ENCODE measurements at regions not wholly inside any gene's neighbourhood (a gene's known extent, or its start where the extent isn't known, plus 50 kb on each side); places are given as distances from the start of the nearest gene placed in this dataset.
"Not testable (repeated sequence)": the region's sequence is repeated elsewhere in the genome, so short reads cannot be mapped to it uniquely, and the experiment has no call there.

DNA sequence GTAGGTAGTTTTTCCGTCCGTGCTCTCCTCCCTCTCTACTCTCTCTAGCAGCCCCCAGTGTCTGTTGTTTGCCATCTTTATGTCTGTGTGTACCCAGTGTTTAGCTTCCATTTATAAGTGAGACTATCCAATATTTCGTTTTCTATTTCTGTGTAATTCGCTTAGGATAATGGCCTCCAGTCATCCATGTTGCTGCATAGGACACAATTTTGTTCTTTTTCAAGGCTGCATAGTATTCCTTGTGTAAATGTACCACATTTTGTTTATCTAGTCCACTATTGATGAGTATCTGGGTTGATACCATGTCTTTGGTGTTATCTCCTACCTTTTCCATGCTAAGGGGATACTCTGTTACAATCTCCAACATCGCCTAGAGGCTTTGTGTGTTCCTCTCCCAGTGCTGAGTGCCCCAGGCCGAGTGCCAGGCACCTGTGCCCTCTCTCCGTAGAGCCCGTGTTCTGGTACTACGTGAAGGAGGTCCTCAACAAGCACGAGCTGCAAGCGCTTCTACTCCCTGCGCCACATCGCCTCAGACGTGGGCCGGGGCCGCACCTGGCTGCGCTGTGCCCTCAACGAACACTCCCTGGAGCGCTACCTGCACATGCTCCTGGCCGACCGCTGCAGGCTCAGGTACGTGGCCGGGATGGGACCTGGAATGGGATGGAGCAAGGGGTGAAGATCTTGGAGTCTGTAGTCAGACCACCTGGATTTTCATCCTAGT is 51.0 kb downstream of the NPIPB11 start:
- not testable (repeated sequence) for H3K4me1 Mint-ChIP-seq; H3K36me3 Mint-ChIP-seq (ENCODE audit: low read depth); H3K27ac Mint-ChIP-seq; H3K9me3 Mint-ChIP-seq; H3K27me3 Mint-ChIP-seq (ENCODE audit: low read depth); H3K4me3 Mint-ChIP-seq

DNA sequence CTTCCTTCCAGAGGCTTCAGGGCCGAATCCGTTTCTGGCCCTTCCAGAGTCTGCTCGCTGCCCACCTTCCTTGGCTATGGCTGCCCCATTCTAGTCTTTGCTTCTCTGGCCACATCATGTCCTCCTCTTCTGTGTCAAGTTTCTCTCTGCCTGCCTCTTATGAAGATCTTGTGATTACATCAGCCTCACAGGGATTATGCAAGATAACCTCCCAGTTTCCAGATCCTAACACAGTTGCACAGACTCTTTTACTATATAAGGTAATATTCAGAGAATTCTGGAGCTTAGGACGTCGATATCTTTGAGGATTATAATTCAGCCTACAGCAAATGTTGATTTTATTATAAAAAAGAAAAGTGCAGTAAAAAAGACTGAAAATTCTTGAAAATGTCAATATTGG is 52.1 kb downstream of the NPIPB11 start:
- H3K4me1 Mint-ChIP-seq; H3K27me3 Mint-ChIP-seq (ENCODE audit: low read depth); H3K36me3 Mint-ChIP-seq (ENCODE audit: low read depth); H3K4me3 Mint-ChIP-seq; H3K9me3 Mint-ChIP-seq; H3K27ac Mint-ChIP-seq: not testable (repeated sequence)

DNA sequence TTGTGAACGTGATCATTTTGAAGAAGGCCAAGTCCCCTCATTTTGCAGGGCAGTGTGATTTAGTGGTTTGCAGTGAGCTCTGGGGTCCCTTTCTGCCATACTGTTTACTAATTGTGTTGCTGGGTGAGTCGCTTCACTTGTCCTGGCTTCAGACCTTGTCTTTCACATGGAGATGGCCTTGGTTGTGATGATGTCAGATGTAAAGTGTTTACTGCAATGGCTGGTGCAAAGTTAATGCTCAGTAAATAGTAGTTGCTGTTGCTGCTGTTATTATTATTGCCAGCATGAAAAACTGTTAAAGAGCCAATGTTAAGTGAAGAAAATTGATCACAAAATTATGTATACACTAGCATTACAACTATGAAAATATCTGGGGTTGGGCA is 53.9 kb downstream of the NPIPB11 start:
- not testable (repeated sequence) for H3K36me3 Mint-ChIP-seq (ENCODE audit: low read depth); H3K4me1 Mint-ChIP-seq; H3K27me3 Mint-ChIP-seq (ENCODE audit: low read depth); H3K9me3 Mint-ChIP-seq; H3K4me3 Mint-ChIP-seq
- H3K27ac Mint-ChIP-seq = peak overlapping the region in 1 of 3 experiments; percentile 78

GRCh38 chr16:29351970-29352616 is 54.4 kb downstream of the NPIPB11 start:
- H3K4me3 Mint-ChIP-seq; H3K27me3 Mint-ChIP-seq (ENCODE audit: low read depth); H3K36me3 Mint-ChIP-seq (ENCODE audit: low read depth); H3K9me3 Mint-ChIP-seq; H3K4me1 Mint-ChIP-seq: not testable (repeated sequence)
- H3K27ac Mint-ChIP-seq = peak overlapping the region in 1 of 3 experiments; percentile 93

- H3K4me1 Mint-ChIP-seq; H3K36me3 Mint-ChIP-seq (ENCODE audit: low read depth); H3K4me3 Mint-ChIP-seq; H3K9me3 Mint-ChIP-seq; H3K27me3 Mint-ChIP-seq (ENCODE audit: low read depth): not testable (repeated sequence)
- peak overlapping the region in 1 of 3 experiments; percentile 93 for H3K27ac Mint-ChIP-seq
Observed at GRCh38 chr16:29351271-29351969, 55.1 kb downstream of the NPIPB11 start.

GRCh38 chr16:29349966-29350365 is 56.5 kb downstream of the NPIPB11 start:
- H3K4me3 Mint-ChIP-seq; H3K9me3 Mint-ChIP-seq; H3K4me1 Mint-ChIP-seq; H3K27me3 Mint-ChIP-seq (ENCODE audit: low read depth); H3K27ac Mint-ChIP-seq; H3K36me3 Mint-ChIP-seq (ENCODE audit: low read depth): not testable (repeated sequence)

DNA sequence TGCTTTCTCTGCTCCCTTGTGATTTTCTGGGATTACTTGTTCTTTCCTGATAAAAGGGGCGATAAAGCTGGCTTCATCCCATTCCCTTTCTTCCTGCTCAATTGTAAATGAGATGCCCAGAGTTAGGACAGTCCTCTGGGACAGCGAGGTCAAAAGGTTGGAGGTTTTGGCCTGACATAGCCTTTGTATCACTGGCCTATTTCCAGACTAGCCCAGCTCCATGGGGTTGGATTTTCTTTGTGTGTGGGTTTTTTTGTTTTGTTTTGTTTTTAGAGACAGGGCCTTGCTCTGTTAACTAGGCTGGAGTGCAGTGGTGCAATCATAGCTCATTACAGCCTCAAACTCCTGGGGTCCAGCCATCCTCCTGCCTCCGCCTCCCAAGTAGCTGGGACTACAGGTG is 57.8 kb downstream of the NPIPB11 start:
- not testable (repeated sequence) for H3K27ac Mint-ChIP-seq; H3K4me3 Mint-ChIP-seq; H3K36me3 Mint-ChIP-seq (ENCODE audit: low read depth); H3K4me1 Mint-ChIP-seq; H3K27me3 Mint-ChIP-seq (ENCODE audit: low read depth); H3K9me3 Mint-ChIP-seq

GRCh38 chr16:29348123-29348690 is 58.3 kb downstream of the NPIPB11 start:
- H3K36me3 Mint-ChIP-seq (ENCODE audit: low read depth); H3K27ac Mint-ChIP-seq; H3K27me3 Mint-ChIP-seq (ENCODE audit: low read depth); H3K4me3 Mint-ChIP-seq; H3K9me3 Mint-ChIP-seq; H3K4me1 Mint-ChIP-seq: not testable (repeated sequence)

DNA sequence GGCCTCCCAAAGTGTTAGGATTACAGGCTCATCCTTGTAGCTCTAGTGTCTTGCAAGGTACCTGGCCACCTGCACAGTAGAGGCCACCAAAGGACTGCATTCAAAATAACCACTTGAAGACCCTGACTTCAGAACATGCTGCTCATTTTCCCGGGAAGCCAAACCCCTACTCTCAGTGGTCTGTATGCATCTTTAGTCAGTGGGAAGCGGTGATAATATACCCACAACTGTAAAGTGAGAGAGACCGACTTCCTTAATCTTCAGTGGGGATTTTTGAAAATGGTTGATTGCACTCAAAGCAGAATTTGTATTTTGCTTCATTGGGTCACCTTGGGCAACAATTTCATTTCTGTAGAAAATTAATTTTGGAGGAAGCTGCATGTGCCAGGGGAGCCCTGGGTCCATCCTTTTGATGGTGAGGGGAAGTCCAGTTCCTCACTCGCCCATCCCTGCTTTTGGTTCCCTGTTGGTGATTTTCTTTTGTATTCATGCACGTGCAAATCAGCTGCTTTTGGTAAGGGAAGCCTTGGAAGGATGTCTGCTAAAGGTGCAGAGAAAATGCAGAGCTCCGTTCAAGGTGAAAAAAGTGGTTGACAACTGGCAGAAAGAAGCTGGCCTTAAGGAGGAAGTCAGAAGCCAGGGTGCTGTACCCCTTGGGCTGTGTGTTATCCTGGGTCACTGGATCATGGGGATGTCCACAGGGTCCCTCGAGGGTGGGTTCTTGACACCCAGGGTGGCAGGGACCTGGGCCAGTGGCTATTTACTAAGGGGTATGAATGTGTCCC is 59.5 kb downstream of the NPIPB11 start:
- H3K4me3 Mint-ChIP-seq; H3K27ac Mint-ChIP-seq; H3K9me3 Mint-ChIP-seq; H3K4me1 Mint-ChIP-seq; H3K27me3 Mint-ChIP-seq (ENCODE audit: low read depth); H3K36me3 Mint-ChIP-seq (ENCODE audit: low read depth): not testable (repeated sequence)

- H3K27ac Mint-ChIP-seq; H3K27me3 Mint-ChIP-seq (ENCODE audit: low read depth); H3K4me1 Mint-ChIP-seq; H3K36me3 Mint-ChIP-seq (ENCODE audit: low read depth); H3K4me3 Mint-ChIP-seq; H3K9me3 Mint-ChIP-seq: not testable (repeated sequence)
Observed at GRCh38 chr16:29346203-29346602, 60.3 kb downstream of the NPIPB11 start.

GRCh38 chr16:29342937-29343336 is 63.6 kb downstream of the NPIPB11 start:
- not testable (repeated sequence) for H3K27me3 Mint-ChIP-seq (ENCODE audit: low read depth); H3K4me1 Mint-ChIP-seq; H3K4me3 Mint-ChIP-seq; H3K27ac Mint-ChIP-seq; H3K9me3 Mint-ChIP-seq; H3K36me3 Mint-ChIP-seq (ENCODE audit: low read depth)

- H3K27me3 Mint-ChIP-seq (ENCODE audit: low read depth) = not testable (repeated sequence)
Observed at GRCh38 chr16:29340779-29341438, 65.6 kb downstream of the NPIPB11 start.

GRCh38 chr16:29340235-29340634 is 66.3 kb downstream of the NPIPB11 start:
- not testable (repeated sequence) for H3K9me3 Mint-ChIP-seq; H3K4me3 Mint-ChIP-seq; H3K27me3 Mint-ChIP-seq (ENCODE audit: low read depth); H3K4me1 Mint-ChIP-seq; H3K27ac Mint-ChIP-seq; H3K36me3 Mint-ChIP-seq (ENCODE audit: low read depth)

More at GRCh38 chr16:29340779-29341438, 65.6 kb downstream of the NPIPB11 start:
- H3K4me3 Mint-ChIP-seq; H3K9me3 Mint-ChIP-seq; H3K4me1 Mint-ChIP-seq; H3K27ac Mint-ChIP-seq; H3K36me3 Mint-ChIP-seq (ENCODE audit: low read depth): not testable (repeated sequence)
